ENCODE measurements at regions not wholly inside any gene's neighbourhood (a gene's known extent, or its start where the extent isn't known, plus 50 kb on each side); places are given as distances from the start of the nearest gene placed in this dataset.

DNA sequence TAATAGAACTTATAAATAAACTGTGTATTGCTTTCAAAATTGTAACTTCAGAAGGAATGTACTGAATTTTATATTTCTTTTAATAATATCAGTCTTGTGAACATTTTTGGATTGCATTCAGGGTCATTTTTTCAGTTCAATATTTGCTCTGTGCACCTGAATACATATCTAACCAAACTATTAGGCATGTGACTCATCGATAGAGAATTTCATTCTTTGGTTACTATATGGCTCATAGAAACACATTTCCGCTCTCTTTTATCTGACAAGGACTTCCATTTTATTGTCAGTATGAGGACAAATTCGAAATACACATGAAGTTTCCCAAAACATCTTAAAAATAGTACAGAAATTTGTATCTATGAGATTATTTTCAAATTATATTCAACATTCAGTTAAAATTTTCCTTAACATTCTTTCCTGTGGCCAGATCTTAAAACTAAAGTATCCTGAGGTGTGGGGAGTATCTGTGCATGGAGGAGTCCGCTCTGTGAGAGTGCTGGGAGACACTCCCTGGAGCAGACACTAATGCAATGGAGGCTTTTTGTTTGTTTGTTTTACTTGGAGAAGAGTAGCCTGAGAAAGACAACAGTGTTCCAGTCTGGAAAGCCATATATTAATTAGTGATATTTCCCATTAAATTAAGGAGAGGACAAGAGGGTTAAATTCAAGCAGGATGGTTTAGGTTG, 483.6 kb downstream of the PCDH20 start:
- Histone ChIP-seq H3K36me3 (replicated peaks in 1 of 2; ENCODE audit: control insufficient read depth in 1 of 2, insufficient read depth in 2 of 2, low read length in 1 of 2) (no peaks in the 10 kb centered on the region), H3K4me2 (no peak overlapping the region), H3K9me2 (no peaks in the 10 kb centered on the region; the same call in 1 of the 2 replicates), H3K27me3 (ENCODE audit: insufficient read depth) (no peaks in the 10 kb centered on the region), H2AFZ (ENCODE audit: low read depth) (no peak overlapping the region), H3K4me1 (ENCODE audit: control insufficient read depth in 1 of 2, insufficient read depth in 2 of 2, low read depth in 1 of 2, low read length in 1 of 2) (no peaks in the 10 kb centered on the region), H3K27ac (ENCODE audit: low read depth in 2 of 2, low read length in 1 of 2) (no peak overlapping the region), H3F3A (replicated peaks; ENCODE audit: insufficient read depth) (no peaks in the 10 kb centered on the region), H3K4me3 (ENCODE audit: low read depth in 2 of 2, low read length in 1 of 2) (no peak overlapping the region), H4K20me1 (ENCODE audit: insufficient read depth) (no peaks in the 10 kb centered on the region), H3K9ac (no peak overlapping the region), H3K9me3 (0 out of 2 replicates have a peak, but pooled peaks cover 3% of the 10 kb centered on the region), H3K79me2 (ENCODE audit: insufficient read depth) (no peaks in the 10 kb centered on the region)
- CTCF ChIA-PET: no interaction called here
- POLR2A ChIA-PET: no interaction called here
- 15% methylated on average over 4 of the region's 4 CpGs for WGBS (ENCODE audit: low lambda C conversion rate)
- no peak for DNase-seq
- no peak for TF ChIP-seq GABPA (IDR thresholded peaks at IDR 0.05; ENCODE audit: low read depth)
- TF ChIP-seq TEAD4 (IDR thresholded peaks at IDR 0.05; ENCODE audit: borderline replicate concordance, insufficient read depth): no peak
- no peak for TF ChIP-seq TCF12 (IDR thresholded peaks at IDR 0.05)
- TF ChIP-seq, protein P1, sequence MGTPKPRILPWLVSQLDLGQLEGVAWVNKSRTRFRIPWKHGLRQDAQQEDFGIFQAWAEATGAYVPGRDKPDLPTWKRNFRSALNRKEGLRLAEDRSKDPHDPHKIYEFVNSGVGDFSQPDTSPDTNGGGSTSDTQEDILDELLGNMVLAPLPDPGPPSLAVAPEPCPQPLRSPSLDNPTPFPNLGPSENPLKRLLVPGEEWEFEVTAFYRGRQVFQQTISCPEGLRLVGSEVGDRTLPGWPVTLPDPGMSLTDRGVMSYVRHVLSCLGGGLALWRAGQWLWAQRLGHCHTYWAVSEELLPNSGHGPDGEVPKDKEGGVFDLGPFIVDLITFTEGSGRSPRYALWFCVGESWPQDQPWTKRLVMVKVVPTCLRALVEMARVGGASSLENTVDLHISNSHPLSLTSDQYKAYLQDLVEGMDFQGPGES (IDR thresholded peaks at IDR 0.05; ENCODE audit: low read depth, low read length): no peak
- no peak for TF ChIP-seq JUND (IDR thresholded peaks at IDR 0.05)
- no peak for TF ChIP-seq FOSL2 (IDR thresholded peaks at IDR 0.05; ENCODE audit: borderline replicate concordance, low read depth)
- no peak for TF ChIP-seq NRF1 (IDR thresholded peaks at IDR 0.05; ENCODE audit: low read depth, low read length)
- no peak for TF ChIP-seq SIN3A (IDR thresholded peaks at IDR 0.05; ENCODE audit: borderline replicate concordance, low read depth, low read length)
- TF ChIP-seq, protein P2, sequence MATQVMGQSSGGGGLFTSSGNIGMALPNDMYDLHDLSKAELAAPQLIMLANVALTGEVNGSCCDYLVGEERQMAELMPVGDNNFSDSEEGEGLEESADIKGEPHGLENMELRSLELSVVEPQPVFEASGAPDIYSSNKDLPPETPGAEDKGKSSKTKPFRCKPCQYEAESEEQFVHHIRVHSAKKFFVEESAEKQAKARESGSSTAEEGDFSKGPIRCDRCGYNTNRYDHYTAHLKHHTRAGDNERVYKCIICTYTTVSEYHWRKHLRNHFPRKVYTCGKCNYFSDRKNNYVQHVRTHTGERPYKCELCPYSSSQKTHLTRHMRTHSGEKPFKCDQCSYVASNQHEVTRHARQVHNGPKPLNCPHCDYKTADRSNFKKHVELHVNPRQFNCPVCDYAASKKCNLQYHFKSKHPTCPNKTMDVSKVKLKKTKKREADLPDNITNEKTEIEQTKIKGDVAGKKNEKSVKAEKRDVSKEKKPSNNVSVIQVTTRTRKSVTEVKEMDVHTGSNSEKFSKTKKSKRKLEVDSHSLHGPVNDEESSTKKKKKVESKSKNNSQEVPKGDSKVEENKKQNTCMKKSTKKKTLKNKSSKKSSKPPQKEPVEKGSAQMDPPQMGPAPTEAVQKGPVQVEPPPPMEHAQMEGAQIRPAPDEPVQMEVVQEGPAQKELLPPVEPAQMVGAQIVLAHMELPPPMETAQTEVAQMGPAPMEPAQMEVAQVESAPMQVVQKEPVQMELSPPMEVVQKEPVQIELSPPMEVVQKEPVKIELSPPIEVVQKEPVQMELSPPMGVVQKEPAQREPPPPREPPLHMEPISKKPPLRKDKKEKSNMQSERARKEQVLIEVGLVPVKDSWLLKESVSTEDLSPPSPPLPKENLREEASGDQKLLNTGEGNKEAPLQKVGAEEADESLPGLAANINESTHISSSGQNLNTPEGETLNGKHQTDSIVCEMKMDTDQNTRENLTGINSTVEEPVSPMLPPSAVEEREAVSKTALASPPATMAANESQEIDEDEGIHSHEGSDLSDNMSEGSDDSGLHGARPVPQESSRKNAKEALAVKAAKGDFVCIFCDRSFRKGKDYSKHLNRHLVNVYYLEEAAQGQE (IDR thresholded peaks at IDR 0.05; ENCODE audit: low read depth, low read length): no peak
- TF ChIP-seq MEF2A (IDR thresholded peaks at IDR 0.05; ENCODE audit: borderline replicate concordance, low read depth): no peak
- no peak for TF ChIP-seq POLR2AphosphoS5 (IDR thresholded peaks at IDR 0.05; ENCODE audit: low read depth, low read length)
- no peak for TF ChIP-seq ELF1 (IDR thresholded peaks at IDR 0.05)
- no peak for TF ChIP-seq RXRA (IDR thresholded peaks at IDR 0.05; ENCODE audit: borderline replicate concordance, low read depth)

DNA sequence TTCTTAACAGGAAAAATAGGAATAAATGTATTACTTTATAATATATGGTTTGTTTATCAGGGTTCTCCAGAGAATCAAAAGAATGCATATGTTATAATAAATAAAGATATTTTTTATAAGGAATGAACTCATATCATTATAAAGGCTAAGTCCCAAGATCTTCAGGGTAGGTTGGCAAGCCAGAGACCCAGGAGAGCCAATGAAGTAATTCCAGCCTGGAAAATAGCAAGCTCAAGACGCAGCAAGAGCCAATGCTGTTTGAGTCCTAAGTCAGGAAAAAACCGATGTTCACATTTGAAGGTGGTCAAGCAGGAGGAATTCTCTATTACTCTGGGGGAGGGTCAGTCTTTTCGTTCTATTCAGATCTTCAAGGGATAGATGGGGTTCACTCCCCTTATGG, 490.0 kb downstream of the PCDH20 start:
- H4K20me1 ChIP-seq (ENCODE audit: insufficient read depth): no peaks in the 10 kb centered on the region
- 41% methylated on average over 3 of the region's 3 CpGs for WGBS (ENCODE audit: low lambda C conversion rate)
- H3K4me2 ChIP-seq: no peak overlapping the region
- DNase-seq: no peak
- H3K4me1 ChIP-seq (ENCODE audit: control insufficient read depth in 1 of 2, insufficient read depth in 2 of 2, low read depth in 1 of 2, low read length in 1 of 2): no peaks in the 10 kb centered on the region
- POLR2A ChIA-PET: no interaction called here
- no peaks in the 10 kb centered on the region for H3K9me3 ChIP-seq
- no peaks in the 10 kb centered on the region for H3K79me2 ChIP-seq (ENCODE audit: insufficient read depth)
- CTCF ChIA-PET: interaction anchor here (0.9 to 1.4 kb wide), 2 partner anchors 34 to 55 kb away, joined by 3 to 4 read pairs; no protein-coding TSS in a partner anchor
- H3K36me3 ChIP-seq (replicated peaks in 1 of 2; ENCODE audit: control insufficient read depth in 1 of 2, insufficient read depth in 2 of 2, low read length in 1 of 2): no peaks in the 10 kb centered on the region
- H2AFZ ChIP-seq (ENCODE audit: low read depth): no peak overlapping the region
- H3K9me2 ChIP-seq: no peaks in the 10 kb centered on the region; the same call in 1 of the 2 replicates
- H3K4me3 ChIP-seq (ENCODE audit: low read depth in 2 of 2, low read length in 1 of 2): no peak overlapping the region
- no peaks in the 10 kb centered on the region for H3F3A ChIP-seq (replicated peaks; ENCODE audit: insufficient read depth)
- no peak overlapping the region for H3K27ac ChIP-seq (ENCODE audit: low read depth in 2 of 2, low read length in 1 of 2)
- no peaks in the 10 kb centered on the region for H3K27me3 ChIP-seq (ENCODE audit: insufficient read depth)
- H3K9ac ChIP-seq: no peak overlapping the region
- TF ChIP-seq GATA2 (CRISPR knock-in tag; IDR thresholded peaks at IDR 0.05) (no peak), RCOR1 (IDR thresholded peaks at IDR 0.05; ENCODE audit: low read length) (no peak), TEAD4 (IDR thresholded peaks at IDR 0.05; ENCODE audit: borderline replicate concordance, insufficient read depth) (no peak), RFX5 (IDR thresholded peaks at IDR 0.05; ENCODE audit: low read length) (no peak), SMC3 (IDR thresholded peaks at IDR 0.05; ENCODE audit: low read depth, low read length) (no peak), RAD21 (IDR thresholded peaks at IDR 0.05; ENCODE audit: low read length) (no peak), RXRA (IDR thresholded peaks at IDR 0.05; ENCODE audit: borderline replicate concordance, low read depth) (no peak), GABPA (IDR thresholded peaks at IDR 0.05; ENCODE audit: low read depth) (no peak), FOXJ3 (CRISPR knock-in tag; IDR thresholded peaks at IDR 0.05) (no peak), TAF1 (IDR thresholded peaks at IDR 0.05; ENCODE audit: borderline replicate concordance, low read depth, low read length) (no peak)
- TF ChIP-seq, protein P3, sequence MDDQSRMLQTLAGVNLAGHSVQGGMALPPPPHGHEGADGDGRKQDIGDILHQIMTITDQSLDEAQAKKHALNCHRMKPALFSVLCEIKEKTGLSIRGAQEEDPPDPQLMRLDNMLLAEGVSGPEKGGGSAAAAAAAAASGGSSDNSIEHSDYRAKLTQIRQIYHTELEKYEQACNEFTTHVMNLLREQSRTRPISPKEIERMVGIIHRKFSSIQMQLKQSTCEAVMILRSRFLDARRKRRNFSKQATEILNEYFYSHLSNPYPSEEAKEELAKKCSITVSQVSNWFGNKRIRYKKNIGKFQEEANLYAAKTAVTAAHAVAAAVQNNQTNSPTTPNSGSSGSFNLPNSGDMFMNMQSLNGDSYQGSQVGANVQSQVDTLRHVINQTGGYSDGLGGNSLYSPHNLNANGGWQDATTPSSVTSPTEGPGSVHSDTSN (IDR thresholded peaks at IDR 0.05): no peak
- TF ChIP-seq, protein P4, sequence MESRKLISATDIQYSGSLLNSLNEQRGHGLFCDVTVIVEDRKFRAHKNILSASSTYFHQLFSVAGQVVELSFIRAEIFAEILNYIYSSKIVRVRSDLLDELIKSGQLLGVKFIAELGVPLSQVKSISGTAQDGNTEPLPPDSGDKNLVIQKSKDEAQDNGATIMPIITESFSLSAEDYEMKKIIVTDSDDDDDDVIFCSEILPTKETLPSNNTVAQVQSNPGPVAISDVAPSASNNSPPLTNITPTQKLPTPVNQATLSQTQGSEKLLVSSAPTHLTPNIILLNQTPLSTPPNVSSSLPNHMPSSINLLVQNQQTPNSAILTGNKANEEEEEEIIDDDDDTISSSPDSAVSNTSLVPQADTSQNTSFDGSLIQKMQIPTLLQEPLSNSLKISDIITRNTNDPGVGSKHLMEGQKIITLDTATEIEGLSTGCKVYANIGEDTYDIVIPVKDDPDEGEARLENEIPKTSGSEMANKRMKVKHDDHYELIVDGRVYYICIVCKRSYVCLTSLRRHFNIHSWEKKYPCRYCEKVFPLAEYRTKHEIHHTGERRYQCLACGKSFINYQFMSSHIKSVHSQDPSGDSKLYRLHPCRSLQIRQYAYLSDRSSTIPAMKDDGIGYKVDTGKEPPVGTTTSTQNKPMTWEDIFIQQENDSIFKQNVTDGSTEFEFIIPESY (IDR thresholded peaks at IDR 0.05; ENCODE audit: borderline replicate concordance, low read depth): no peak

Data from SK-N-SH (cell line).